OCI-LY1 (cell line): ENCODE measurements at regions not wholly inside any gene's neighbourhood (a gene's known extent, or its start where the extent isn't known, plus 50 kb on each side); places are given as distances from the start of the nearest gene placed in this dataset.

Experiments used
- EZH2 ChIP-seq: fragments of 200-600 bp; sonication (generic), shearing (Covaris generic); IDR thresholded peaks from 2 replicates; pipeline ENCODE4 v1.8.0; 2017; ENCODE audit warnings: borderline replicate concordance, mixed run types, mild to moderate bottlenecking, antibody characterized with exemption, low read length, moderate library complexity, mixed read lengths
- TF ChIP-seq, protein P1 (sequence below): fragments of 200-600 bp; sonication (generic), shearing (Covaris generic); IDR thresholded peaks from 2 replicates; pipeline ENCODE4 v1.5.1; 2017; ENCODE audit warnings: mild to moderate bottlenecking, antibody characterized with exemption, low read length, moderate library complexity, mixed read lengths

DNA sequence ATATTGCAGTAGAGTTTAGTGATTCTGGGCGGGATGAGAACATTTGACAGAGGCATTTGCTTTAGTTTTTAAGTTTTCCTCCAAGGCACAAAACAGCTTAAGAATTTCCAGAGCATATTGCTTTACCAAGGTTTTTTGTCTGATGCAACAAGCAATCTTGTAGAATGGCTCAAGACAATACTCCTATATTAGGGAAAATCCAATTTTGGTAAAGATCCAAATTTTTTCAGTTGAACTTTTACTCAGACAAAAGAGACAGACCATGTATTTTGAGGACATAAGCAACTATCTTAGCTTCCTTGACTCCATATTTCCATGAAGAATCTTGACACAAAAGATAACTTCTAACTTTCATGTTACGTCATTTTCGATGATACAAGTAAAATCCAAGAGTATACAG lies 92.3 kb upstream of the NANOS1 start:
- TF ChIP-seq, protein P1, sequence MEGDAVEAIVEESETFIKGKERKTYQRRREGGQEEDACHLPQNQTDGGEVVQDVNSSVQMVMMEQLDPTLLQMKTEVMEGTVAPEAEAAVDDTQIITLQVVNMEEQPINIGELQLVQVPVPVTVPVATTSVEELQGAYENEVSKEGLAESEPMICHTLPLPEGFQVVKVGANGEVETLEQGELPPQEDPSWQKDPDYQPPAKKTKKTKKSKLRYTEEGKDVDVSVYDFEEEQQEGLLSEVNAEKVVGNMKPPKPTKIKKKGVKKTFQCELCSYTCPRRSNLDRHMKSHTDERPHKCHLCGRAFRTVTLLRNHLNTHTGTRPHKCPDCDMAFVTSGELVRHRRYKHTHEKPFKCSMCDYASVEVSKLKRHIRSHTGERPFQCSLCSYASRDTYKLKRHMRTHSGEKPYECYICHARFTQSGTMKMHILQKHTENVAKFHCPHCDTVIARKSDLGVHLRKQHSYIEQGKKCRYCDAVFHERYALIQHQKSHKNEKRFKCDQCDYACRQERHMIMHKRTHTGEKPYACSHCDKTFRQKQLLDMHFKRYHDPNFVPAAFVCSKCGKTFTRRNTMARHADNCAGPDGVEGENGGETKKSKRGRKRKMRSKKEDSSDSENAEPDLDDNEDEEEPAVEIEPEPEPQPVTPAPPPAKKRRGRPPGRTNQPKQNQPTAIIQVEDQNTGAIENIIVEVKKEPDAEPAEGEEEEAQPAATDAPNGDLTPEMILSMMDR: no peak
- no peak for TF ChIP-seq EZH2
